ENCODE measurements at regions not wholly inside any gene's neighbourhood (a gene's known extent, or its start where the extent isn't known, plus 50 kb on each side); places are given as distances from the start of the nearest gene placed in this dataset.

DNA sequence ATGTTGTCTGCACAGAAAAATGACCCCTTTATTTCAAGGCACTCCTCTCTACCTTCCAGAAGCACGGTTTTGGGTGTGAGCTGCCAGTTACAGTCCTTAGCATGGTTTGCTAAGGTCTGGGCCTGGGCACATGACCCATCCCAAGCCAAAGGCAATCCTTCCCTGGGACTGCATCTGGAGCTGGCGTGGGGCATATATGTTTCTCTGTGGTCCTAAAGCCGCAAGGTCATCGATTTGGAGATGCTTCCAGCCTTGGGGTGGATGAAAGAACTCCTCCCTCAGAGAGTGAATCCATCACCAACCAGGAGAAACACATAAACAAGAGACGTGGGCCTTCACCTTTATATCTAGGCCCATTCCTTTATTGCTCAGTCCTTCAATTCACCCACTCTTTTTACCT is 50.1 kb upstream of the IGFBP3 start:
- no peak for DNase-seq (ENCODE audit: low spot score)

Data from kidney tubule cell (primary cell).